ENCODE measurements at regions not wholly inside any gene's neighbourhood (a gene's known extent, or its start where the extent isn't known, plus 50 kb on each side); places are given as distances from the start of the nearest gene placed in this dataset.

- POLR2A ChIA-PET = interaction anchor here (0.7 kb wide), 1 partner anchor 176 kb away, joined by 5 read pairs; no protein-coding TSS in a partner anchor
- Mint-ChIP-seq H3K27me3 (peaks cover 0 to 18% (median 0%) of the 10 kb centered on the region in 5 donors), H3K4me1 (peaks cover 0 to 7% (median 3%) of the 10 kb centered on the region in 7 donors)
Observed at GRCh38 chr10:78890506-78890905, 178.3 kb upstream of the ZMIZ1 start.

DNA sequence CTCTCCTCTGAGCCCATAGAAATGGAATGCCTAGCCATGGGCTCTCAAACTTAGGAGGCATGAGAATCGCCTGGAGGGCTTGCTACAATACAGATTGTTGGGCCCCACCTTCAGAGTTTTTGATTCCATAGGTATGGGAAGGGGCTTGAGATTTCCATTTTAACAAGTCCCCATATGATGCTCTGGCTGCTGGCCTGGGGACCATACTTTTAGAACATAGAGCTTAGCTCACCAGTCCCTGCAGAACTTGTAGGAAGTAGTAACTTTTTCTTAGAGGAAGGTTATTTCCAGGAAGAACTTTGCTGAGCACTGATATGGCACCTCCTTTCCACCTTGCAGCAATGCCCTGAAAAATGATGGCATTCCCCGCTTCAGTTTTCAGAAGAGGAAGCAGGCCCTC, 177.0 kb upstream of the ZMIZ1 start:
- Mint-ChIP-seq H3K27ac (no peak overlapping the region), H3K36me3 (peaks cover 0 to 1% (median 0%) of the 10 kb centered on the region in 5 donors), H3K4me1 (peaks cover 0 to 7% (median 3%) of the 10 kb centered on the region in 7 donors), H3K4me3 (no peak overlapping the region), H3K27me3 (peaks cover 0 to 14% (median 0%) of the 10 kb centered on the region in 5 donors), H3K9me3 (peaks cover 0 to 5% (median under 1%) of the 10 kb centered on the region in 11 donors)
- Histone ChIP-seq H3K4me3 (ENCODE audit: low read length) (no peak overlapping the region), H3K9me3 (ENCODE audit: control insufficient read depth in 2 of 3, low read length in 3 of 3) (no peaks in the 10 kb centered on the region), H3K36me3 (ENCODE audit: control insufficient read depth in 2 of 3, insufficient read depth in 3 of 3, low read length in 3 of 3) (no peaks in the 10 kb centered on the region), H3K27ac (ENCODE audit: low read depth, low read length) (no peak overlapping the region), H3K4me1 (ENCODE audit: control insufficient read depth in 2 of 2, insufficient read depth in 2 of 2, low read length in 2 of 2) (no peaks in the 10 kb centered on the region), H3K27me3 (ENCODE audit: control insufficient read depth in 2 of 2, insufficient read depth in 2 of 2, low read length in 2 of 2) (no peaks in the 10 kb centered on the region)
- no peak for DNase-seq
- intact Hi-C loops (cut with micrococcal nuclease) = no loop called here
- ATAC-seq = no peak
- CTCF ChIA-PET = no interaction called here
- POLR2A ChIA-PET = no interaction called here

More at GRCh38 chr10:78890506-78890905, 178.3 kb upstream of the ZMIZ1 start:
- intact Hi-C loops (cut with micrococcal nuclease) = no loop called here
- no peaks in the 10 kb centered on the region for H3K36me3 ChIP-seq (ENCODE audit: control insufficient read depth in 2 of 3, insufficient read depth in 3 of 3, low read length in 3 of 3)
- DNase-seq = no peak
- no peak overlapping the region for H3K4me3 ChIP-seq (ENCODE audit: low read length)
- H3K27ac ChIP-seq (ENCODE audit: low read depth, low read length) = no peak overlapping the region
- peaks cover 0 to 14% (median 11%) of the 10 kb centered on the region in 11 donors for H3K9me3 Mint-ChIP-seq
- CTCF ChIA-PET = no interaction called here
- no peak overlapping the region for H3K4me3 Mint-ChIP-seq
- no peaks in the 10 kb centered on the region for H3K9me3 ChIP-seq (ENCODE audit: control insufficient read depth in 2 of 3, low read length in 3 of 3)
- no peaks in the 10 kb centered on the region for H3K4me1 ChIP-seq (ENCODE audit: control insufficient read depth in 2 of 2, insufficient read depth in 2 of 2, low read length in 2 of 2)
- peaks cover 0 to 1% (median 0%) of the 10 kb centered on the region in 5 donors for H3K36me3 Mint-ChIP-seq
- H3K27me3 ChIP-seq (ENCODE audit: control insufficient read depth in 2 of 2, insufficient read depth in 2 of 2, low read length in 2 of 2) = no peaks in the 10 kb centered on the region
- H3K27ac Mint-ChIP-seq = no peak overlapping the region
- no peak for ATAC-seq

GRCh38 chr10:78892338-78893176, 176.2 kb upstream of the ZMIZ1 start:
- peaks cover 0 to 12% (median 0%) of the 10 kb centered on the region in 5 donors for H3K27me3 Mint-ChIP-seq
- peaks cover 0 to 7% (median 3%) of the 10 kb centered on the region in 7 donors for H3K4me1 Mint-ChIP-seq
- intact Hi-C loops (cut with micrococcal nuclease) = no loop called here
- ATAC-seq = no peak
- peaks cover 0 to 4% (median 0%) of the 10 kb centered on the region in 11 donors for H3K9me3 Mint-ChIP-seq
- no peak overlapping the region for H3K4me3 Mint-ChIP-seq
- H3K9me3 ChIP-seq (ENCODE audit: control insufficient read depth in 2 of 3, low read length in 3 of 3) = no peaks in the 10 kb centered on the region
- H3K27me3 ChIP-seq (ENCODE audit: control insufficient read depth in 2 of 2, insufficient read depth in 2 of 2, low read length in 2 of 2) = no peaks in the 10 kb centered on the region
- POLR2A ChIA-PET = no interaction called here
- no peak overlapping the region for H3K4me3 ChIP-seq (ENCODE audit: low read length)
- H3K4me1 ChIP-seq (ENCODE audit: control insufficient read depth in 2 of 2, insufficient read depth in 2 of 2, low read length in 2 of 2) = no peaks in the 10 kb centered on the region
- peak overlapping the region in 1 of 9 donors; percentile 60 for H3K27ac Mint-ChIP-seq
- CTCF ChIA-PET = no interaction called here
- no peak overlapping the region for H3K27ac ChIP-seq (ENCODE audit: low read depth, low read length)
- no peaks in the 10 kb centered on the region for H3K36me3 ChIP-seq (ENCODE audit: control insufficient read depth in 2 of 3, insufficient read depth in 3 of 3, low read length in 3 of 3)
- no peak for DNase-seq
- H3K36me3 Mint-ChIP-seq = peaks cover 0 to 1% (median 0%) of the 10 kb centered on the region in 5 donors

DNA sequence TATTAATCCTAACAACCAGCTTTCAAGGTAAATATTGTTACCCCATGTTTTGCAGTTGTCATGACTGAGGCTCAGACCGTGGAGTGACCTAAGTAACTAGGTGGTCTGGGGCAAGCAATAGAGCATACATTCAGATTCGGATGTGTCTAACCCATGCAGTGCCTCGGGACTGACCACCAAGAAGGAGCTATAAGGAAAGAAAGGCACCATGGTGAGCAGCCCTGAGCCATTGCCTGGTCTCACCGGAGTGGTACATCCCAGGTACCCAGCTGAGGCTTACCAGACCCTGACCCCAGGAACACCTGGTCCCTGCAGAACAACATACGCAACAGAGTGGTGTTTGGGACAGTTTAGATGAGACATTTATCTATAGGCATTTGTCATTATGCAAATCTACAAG, 175.5 kb upstream of the ZMIZ1 start:
- H3K4me1 Mint-ChIP-seq = peaks cover 0 to 7% (median 3%) of the 10 kb centered on the region in 7 donors
- peaks cover 0 to 9% (median 0%) of the 10 kb centered on the region in 5 donors for H3K27me3 Mint-ChIP-seq
- ATAC-seq (no peak), DNase-seq (no peak)
- no peaks in the 10 kb centered on the region for H3K36me3 ChIP-seq (ENCODE audit: control insufficient read depth in 2 of 3, insufficient read depth in 3 of 3, low read length in 3 of 3)
- H3K27ac Mint-ChIP-seq = no peak overlapping the region
- no peaks in the 10 kb centered on the region for H3K9me3 ChIP-seq (ENCODE audit: control insufficient read depth in 2 of 3, low read length in 3 of 3)
- POLR2A ChIA-PET = interaction anchor here (0.6 kb wide), 1 partner anchor 591 kb away, joined by 4 read pairs; no protein-coding TSS in a partner anchor
- H3K4me3 Mint-ChIP-seq = no peak overlapping the region
- intact Hi-C loops (cut with micrococcal nuclease) = no loop called here
- H3K27ac ChIP-seq (ENCODE audit: low read depth, low read length) = no peak overlapping the region
- no peaks in the 10 kb centered on the region for H3K4me1 ChIP-seq (ENCODE audit: control insufficient read depth in 2 of 2, insufficient read depth in 2 of 2, low read length in 2 of 2)
- H3K4me3 ChIP-seq (ENCODE audit: low read length) = no peak overlapping the region
- H3K27me3 ChIP-seq (ENCODE audit: control insufficient read depth in 2 of 2, insufficient read depth in 2 of 2, low read length in 2 of 2) = no peaks in the 10 kb centered on the region
- CTCF ChIA-PET = no interaction called here
- peaks cover 0 to 5% (median 0%) of the 10 kb centered on the region in 11 donors for H3K9me3 Mint-ChIP-seq
- peaks cover 0 to 1% (median 0%) of the 10 kb centered on the region in 5 donors for H3K36me3 Mint-ChIP-seq

DNA sequence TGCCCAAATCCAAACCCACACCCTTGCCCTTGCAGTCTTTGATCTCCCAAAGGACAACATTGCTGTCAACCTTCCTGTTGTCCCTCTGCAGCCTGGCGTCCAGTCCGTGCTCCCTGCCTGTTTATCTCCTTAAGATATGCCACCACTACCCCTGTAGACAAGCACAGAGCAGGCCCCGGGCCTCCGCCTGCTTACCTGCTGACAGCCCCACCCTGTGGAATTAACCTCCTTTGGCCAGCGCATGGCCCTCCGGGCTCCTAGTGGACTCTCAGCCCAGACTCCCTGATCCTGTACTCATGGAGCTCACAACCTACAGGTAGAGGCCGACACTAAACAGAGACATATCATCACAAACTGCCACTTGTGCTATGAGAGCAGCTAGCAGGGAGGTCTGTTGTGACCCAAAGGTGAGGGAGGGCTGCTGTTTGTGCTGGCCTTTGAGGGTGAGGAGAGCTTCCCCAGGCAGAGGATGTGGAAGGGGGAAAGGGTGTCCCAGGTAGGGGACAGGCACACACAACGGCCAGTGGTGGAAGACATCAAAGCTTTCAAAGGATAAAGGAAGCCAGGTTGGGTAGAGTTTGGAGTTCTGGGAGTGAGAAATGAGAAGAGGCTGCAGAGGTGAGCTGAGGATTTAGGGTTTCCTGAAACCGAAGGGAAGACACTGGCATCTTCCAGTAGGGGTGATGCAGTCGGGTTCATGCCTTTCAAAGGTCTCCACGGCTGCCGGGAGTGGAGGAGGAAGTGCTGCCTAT, 174.5 kb upstream of the ZMIZ1 start:
- Mint-ChIP-seq H3K27me3 (peaks cover 0 to 5% (median 0%) of the 10 kb centered on the region in 5 donors), H3K4me1 (peaks cover 0 to 7% (median 3%) of the 10 kb centered on the region in 7 donors), H3K4me3 (no peak overlapping the region), H3K9me3 (peaks cover 0 to 5% (median 0%) of the 10 kb centered on the region in 11 donors), H3K36me3 (peaks cover 0 to 1% (median 0%) of the 10 kb centered on the region in 5 donors), H3K27ac (no peak overlapping the region)
- no peak overlapping the region for H3K27ac ChIP-seq (ENCODE audit: low read depth, low read length)
- H3K27me3 ChIP-seq (ENCODE audit: control insufficient read depth in 2 of 2, insufficient read depth in 2 of 2, low read length in 2 of 2) = no peaks in the 10 kb centered on the region
- no peak overlapping the region for H3K4me3 ChIP-seq (ENCODE audit: low read length)
- intact Hi-C loops (cut with micrococcal nuclease) = no loop called here
- no peaks in the 10 kb centered on the region for H3K4me1 ChIP-seq (ENCODE audit: control insufficient read depth in 2 of 2, insufficient read depth in 2 of 2, low read length in 2 of 2)
- DNase-seq (no peak), ATAC-seq (no peak)
- ChIA-PET POLR2A (no interaction called here), CTCF (no interaction called here)
- H3K9me3 ChIP-seq (ENCODE audit: control insufficient read depth in 2 of 3, low read length in 3 of 3) = no peaks in the 10 kb centered on the region
- no peaks in the 10 kb centered on the region for H3K36me3 ChIP-seq (ENCODE audit: control insufficient read depth in 2 of 3, insufficient read depth in 3 of 3, low read length in 3 of 3)

GRCh38 chr10:78894841-78895195, 173.9 kb upstream of the ZMIZ1 start:
- Mint-ChIP-seq H3K27me3 (peaks cover 0 to 4% (median 0%) of the 10 kb centered on the region in 5 donors), H3K9me3 (peaks cover 0 to 5% (median 0%) of the 10 kb centered on the region in 11 donors), H3K4me1 (peaks cover 0 to 7% (median 3%) of the 10 kb centered on the region in 7 donors), H3K4me3 (no peak overlapping the region), H3K36me3 (peaks cover 0 to 1% (median 0%) of the 10 kb centered on the region in 5 donors), H3K27ac (no peak overlapping the region)
- no peaks in the 10 kb centered on the region for H3K9me3 ChIP-seq (ENCODE audit: control insufficient read depth in 2 of 3, low read length in 3 of 3)
- POLR2A ChIA-PET = no interaction called here
- DNase-seq = no peak
- H3K4me1 ChIP-seq (ENCODE audit: control insufficient read depth in 2 of 2, insufficient read depth in 2 of 2, low read length in 2 of 2) = no peaks in the 10 kb centered on the region
- intact Hi-C loops (cut with micrococcal nuclease) = no loop called here
- H3K27me3 ChIP-seq (ENCODE audit: control insufficient read depth in 2 of 2, insufficient read depth in 2 of 2, low read length in 2 of 2) = no peaks in the 10 kb centered on the region
- no peak for ATAC-seq
- H3K36me3 ChIP-seq (ENCODE audit: control insufficient read depth in 2 of 3, insufficient read depth in 3 of 3, low read length in 3 of 3) = no peaks in the 10 kb centered on the region
- no peak overlapping the region for H3K4me3 ChIP-seq (ENCODE audit: low read length)
- no peak overlapping the region for H3K27ac ChIP-seq (ENCODE audit: low read depth, low read length)
- CTCF ChIA-PET = no interaction called here

Measured in naive thymus-derived CD4-positive, alpha-beta T cell (primary cell).